ENCODE measurements at regions not wholly inside any gene's neighbourhood (a gene's known extent, or its start where the extent isn't known, plus 50 kb on each side); places are given as distances from the start of the nearest gene placed in this dataset.

DNA sequence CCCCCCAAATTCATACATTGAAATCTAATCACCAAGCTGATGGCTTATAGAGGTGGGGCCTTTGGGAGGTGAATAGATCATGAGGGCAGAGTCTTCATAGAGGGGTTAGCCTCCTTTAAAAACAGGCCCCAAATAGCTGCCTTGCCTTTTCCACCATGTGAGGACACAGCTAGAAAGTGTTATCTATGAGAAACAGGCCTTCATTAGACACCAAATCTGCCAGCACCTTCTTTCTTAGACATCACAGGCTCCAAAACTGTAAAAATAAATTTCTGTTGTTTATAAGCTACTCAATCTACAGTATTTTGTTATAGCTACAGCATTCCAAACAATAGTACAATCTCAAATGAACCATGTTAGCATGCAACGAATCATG lies 459.3 kb upstream of the GCFC2 start:
- Histone ChIP-seq H3K36me3 (no peaks in the 10 kb centered on the region), H3K9me3 (ENCODE audit: severe bottlenecking) (peaks cover 2% of the 10 kb centered on the region), H3K4me3 (ENCODE audit: low read depth, low read length) (no peak overlapping the region), H3K27me3 (ENCODE audit: insufficient read depth, low read depth, severe bottlenecking) (no peaks in the 10 kb centered on the region), H3K27ac (no peak overlapping the region)
- no peak for DNase-seq
- TF ChIP-seq, protein P1, sequence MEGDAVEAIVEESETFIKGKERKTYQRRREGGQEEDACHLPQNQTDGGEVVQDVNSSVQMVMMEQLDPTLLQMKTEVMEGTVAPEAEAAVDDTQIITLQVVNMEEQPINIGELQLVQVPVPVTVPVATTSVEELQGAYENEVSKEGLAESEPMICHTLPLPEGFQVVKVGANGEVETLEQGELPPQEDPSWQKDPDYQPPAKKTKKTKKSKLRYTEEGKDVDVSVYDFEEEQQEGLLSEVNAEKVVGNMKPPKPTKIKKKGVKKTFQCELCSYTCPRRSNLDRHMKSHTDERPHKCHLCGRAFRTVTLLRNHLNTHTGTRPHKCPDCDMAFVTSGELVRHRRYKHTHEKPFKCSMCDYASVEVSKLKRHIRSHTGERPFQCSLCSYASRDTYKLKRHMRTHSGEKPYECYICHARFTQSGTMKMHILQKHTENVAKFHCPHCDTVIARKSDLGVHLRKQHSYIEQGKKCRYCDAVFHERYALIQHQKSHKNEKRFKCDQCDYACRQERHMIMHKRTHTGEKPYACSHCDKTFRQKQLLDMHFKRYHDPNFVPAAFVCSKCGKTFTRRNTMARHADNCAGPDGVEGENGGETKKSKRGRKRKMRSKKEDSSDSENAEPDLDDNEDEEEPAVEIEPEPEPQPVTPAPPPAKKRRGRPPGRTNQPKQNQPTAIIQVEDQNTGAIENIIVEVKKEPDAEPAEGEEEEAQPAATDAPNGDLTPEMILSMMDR (IDR thresholded peaks at IDR 0.05; ENCODE audit: low read depth, low read length): no peak

DNA sequence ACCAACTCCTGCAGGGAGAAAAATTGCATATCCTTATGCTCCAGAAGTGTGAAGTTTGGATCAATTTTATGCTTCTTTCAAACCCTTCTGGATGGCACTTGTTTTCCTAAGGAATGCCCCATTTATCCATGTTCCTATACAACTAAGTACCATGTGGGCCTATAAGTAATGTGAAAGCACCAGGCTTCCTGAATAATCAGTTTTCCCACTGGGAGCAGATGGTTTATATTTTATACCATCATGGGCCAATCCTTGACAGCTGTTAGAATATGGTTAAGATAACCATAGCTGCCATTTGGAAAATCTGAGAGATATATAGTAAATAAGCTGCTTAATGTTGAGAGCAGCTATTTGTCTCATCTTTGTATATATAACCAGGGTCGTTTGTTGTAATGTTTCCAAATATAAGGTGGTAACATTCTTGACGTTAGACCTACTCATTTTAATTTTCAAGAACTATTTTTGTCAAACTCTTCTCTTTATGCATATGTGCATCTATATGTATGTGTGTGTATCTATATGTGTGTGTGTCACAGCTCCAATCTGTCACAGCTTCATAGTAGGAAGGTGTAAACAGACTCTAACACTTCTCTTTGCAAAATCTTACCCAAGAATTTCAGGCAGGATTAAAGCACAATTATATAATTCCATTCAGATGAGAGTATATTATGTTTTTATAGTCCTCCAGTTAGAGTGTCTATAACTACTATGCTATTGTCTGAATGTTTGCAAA lies 458.7 kb upstream of the GCFC2 start:
- TF ChIP-seq, protein P1 (IDR thresholded peaks at IDR 0.05; ENCODE audit: low read depth, low read length): no peak
- no peak for DNase-seq
- H3K9me3 ChIP-seq (ENCODE audit: severe bottlenecking): no peaks in the 10 kb centered on the region
- no peak overlapping the region for H3K27ac ChIP-seq
- no peaks in the 10 kb centered on the region for H3K27me3 ChIP-seq (ENCODE audit: insufficient read depth, low read depth, severe bottlenecking)
- no peak overlapping the region for H3K4me3 ChIP-seq (ENCODE audit: low read depth, low read length)
- no peaks in the 10 kb centered on the region for H3K36me3 ChIP-seq

DNA sequence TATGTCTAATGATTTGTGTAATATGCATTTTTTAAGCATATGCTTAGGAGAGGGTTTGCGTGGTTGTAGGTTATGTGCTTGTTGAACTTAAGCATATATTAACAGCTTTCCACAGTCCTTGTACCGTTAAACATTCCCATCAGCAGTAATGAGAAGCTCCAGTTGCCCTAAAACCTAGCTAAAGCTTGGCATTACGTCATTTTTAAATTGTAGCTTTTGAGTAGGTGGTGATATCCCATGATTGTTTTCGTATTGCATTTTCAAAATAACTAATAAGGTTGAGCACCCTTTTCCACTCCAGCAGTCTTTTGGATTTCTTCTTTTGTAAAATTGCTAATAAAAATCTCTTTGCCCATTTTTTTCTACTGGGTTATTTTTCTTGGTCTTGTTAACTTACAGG lies 453.1 kb upstream of the GCFC2 start:
- H3K9me3 ChIP-seq (ENCODE audit: severe bottlenecking): no peaks in the 10 kb centered on the region
- H3K27ac ChIP-seq: no peak overlapping the region
- TF ChIP-seq, protein P1 (IDR thresholded peaks at IDR 0.05; ENCODE audit: low read depth, low read length): no peak
- no peaks in the 10 kb centered on the region for H3K36me3 ChIP-seq
- H3K27me3 ChIP-seq (ENCODE audit: insufficient read depth, low read depth, severe bottlenecking): no peaks in the 10 kb centered on the region
- DNase-seq: no peak
- H3K4me3 ChIP-seq (ENCODE audit: low read depth, low read length): no peak overlapping the region

DNA sequence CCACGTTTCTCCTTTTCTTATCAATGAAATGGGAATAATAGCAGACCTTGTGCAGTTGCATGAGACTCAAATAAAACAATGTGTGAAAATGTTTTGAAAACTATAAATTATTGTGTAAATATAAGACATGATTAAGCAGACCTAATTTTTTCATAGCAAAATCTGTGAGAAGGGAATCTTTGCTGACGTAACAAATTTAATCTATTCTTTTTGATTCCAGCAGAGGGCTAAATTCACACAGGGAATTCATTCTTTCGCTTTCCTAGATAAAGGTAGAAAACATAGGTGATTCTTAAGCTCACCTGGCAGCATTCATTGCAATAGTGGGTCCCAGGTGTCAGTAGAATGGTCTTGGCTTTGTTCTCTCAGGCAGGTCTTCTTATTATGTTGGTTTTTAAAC lies 450.0 kb upstream of the GCFC2 start:
- H3K27me3 ChIP-seq (ENCODE audit: insufficient read depth, low read depth, severe bottlenecking): no peaks in the 10 kb centered on the region
- H3K27ac ChIP-seq: no peak overlapping the region
- TF ChIP-seq, protein P1 (IDR thresholded peaks at IDR 0.05; ENCODE audit: low read depth, low read length): no peak
- DNase-seq: no peak
- H3K4me3 ChIP-seq (ENCODE audit: low read depth, low read length): no peak overlapping the region
- H3K36me3 ChIP-seq: no peaks in the 10 kb centered on the region
- H3K9me3 ChIP-seq (ENCODE audit: severe bottlenecking): no peaks in the 10 kb centered on the region

DNA sequence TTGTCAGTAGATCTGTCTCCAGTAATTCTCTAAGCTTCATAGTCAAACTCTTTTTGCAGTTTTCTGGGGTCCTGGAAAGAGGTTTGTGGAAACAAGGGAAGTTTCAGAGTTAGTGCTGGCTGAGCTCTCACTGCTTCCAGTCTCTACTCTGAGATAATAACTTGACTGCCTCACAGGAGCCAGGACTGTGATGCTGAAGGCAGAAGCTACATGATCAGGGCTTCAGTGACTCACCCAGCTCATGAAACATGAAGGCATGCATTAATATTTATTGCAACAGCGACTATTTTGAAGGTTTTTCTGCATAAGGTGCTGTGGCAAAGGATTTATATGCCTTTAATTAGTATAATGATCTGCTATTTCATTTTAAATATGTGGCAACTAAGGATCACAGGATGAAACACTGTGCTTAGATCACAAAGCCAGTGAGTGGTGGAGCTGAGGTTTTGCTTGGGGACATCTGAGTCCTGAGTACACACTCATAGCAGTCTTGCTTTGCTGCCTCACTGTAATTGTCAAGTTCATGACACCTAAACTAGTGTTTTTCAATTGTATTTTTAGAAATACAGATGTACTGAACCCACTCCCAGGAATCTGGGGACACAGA lies 448.4 kb upstream of the GCFC2 start:
- DNase-seq: no peak
- no peaks in the 10 kb centered on the region for H3K36me3 ChIP-seq
- H3K27ac ChIP-seq: no peak overlapping the region
- no peaks in the 10 kb centered on the region for H3K9me3 ChIP-seq (ENCODE audit: severe bottlenecking)
- H3K4me3 ChIP-seq (ENCODE audit: low read depth, low read length): no peak overlapping the region
- no peaks in the 10 kb centered on the region for H3K27me3 ChIP-seq (ENCODE audit: insufficient read depth, low read depth, severe bottlenecking)
- TF ChIP-seq, protein P1 (IDR thresholded peaks at IDR 0.05; ENCODE audit: low read depth, low read length): no peak
